22Rv1 (cell line): ENCODE measurements at regions not wholly inside any gene's neighbourhood (a gene's known extent, or its start where the extent isn't known, plus 50 kb on each side); places are given as distances from the start of the nearest gene placed in this dataset.

Experiments used
- CTCF ChIP-seq: fragments of 450-650 bp; IDR thresholded peaks from 2 replicates; pipeline ENCODE4 v1.5.1; 2017; ENCODE audit warnings: mild to moderate bottlenecking
- ZFX ChIP-seq: fragments of 450-650 bp; IDR thresholded peaks from 2 replicates; pipeline ENCODE4 v1.6.1; 2017; ENCODE audit warnings: antibody characterized with exemption, borderline replicate concordance

GRCh38 chr3:27986234-27986879 lies 255.1 kb upstream of the CMC1 start:
- no peak for TF ChIP-seq CTCF
- TF ChIP-seq ZFX = no peak
